ENCODE measurements at regions not wholly inside any gene's neighbourhood (a gene's known extent, or its start where the extent isn't known, plus 50 kb on each side); places are given as distances from the start of the nearest gene placed in this dataset.

DNA sequence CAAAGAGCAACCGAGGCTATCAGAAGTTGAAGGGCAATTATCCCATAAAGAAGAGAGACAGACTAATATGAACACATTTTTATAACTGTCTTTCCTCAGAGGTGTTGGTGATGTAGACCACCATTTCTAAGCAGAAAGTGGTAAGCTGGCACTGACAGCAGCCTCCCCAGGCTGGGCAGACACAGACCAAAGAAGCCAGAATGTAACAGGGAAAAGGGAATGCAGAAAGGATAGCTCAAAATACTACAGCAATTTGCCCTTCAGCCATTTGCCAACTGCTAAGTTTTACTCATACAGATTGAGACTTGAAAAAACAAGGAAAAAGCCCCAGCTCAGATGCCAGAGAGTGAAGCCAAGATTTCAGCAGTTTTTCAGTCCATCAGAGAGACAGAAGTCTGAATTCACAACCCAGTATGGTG is 73.5 kb upstream of the ABI3BP start:
- TF ChIP-seq, protein P1, sequence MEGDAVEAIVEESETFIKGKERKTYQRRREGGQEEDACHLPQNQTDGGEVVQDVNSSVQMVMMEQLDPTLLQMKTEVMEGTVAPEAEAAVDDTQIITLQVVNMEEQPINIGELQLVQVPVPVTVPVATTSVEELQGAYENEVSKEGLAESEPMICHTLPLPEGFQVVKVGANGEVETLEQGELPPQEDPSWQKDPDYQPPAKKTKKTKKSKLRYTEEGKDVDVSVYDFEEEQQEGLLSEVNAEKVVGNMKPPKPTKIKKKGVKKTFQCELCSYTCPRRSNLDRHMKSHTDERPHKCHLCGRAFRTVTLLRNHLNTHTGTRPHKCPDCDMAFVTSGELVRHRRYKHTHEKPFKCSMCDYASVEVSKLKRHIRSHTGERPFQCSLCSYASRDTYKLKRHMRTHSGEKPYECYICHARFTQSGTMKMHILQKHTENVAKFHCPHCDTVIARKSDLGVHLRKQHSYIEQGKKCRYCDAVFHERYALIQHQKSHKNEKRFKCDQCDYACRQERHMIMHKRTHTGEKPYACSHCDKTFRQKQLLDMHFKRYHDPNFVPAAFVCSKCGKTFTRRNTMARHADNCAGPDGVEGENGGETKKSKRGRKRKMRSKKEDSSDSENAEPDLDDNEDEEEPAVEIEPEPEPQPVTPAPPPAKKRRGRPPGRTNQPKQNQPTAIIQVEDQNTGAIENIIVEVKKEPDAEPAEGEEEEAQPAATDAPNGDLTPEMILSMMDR (IDR thresholded peaks at IDR 0.05; ENCODE audit: low read depth, low read length, missing control alignments), result no peak
- H3K4me3 ChIP-seq (ENCODE audit: low read depth, low read length), result no peak overlapping the region
- no peak for DNase-seq (ENCODE audit: low read depth)

DNA sequence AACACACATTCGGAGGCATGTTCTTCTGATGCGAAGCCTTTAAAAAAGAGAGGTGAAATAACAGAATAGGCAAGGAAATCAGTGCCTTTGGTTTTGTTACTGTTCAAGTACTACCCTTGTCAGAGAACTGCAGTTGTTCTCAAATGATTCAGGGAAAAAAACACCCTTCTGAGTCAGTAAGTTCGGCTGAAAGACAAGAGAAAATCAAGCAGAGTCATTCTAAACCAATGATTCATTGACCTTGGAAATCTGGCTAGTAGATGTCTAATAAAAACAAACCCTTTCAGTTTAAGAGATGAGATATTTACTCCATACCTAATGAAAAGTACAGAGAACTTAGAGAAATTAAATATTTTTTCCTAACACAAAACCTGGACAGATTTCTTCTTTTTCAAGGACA is 72.7 kb upstream of the ABI3BP start:
- no peak overlapping the region for H3K4me3 ChIP-seq (ENCODE audit: low read depth, low read length)
- TF ChIP-seq, protein P1 (IDR thresholded peaks at IDR 0.05; ENCODE audit: low read depth, low read length, missing control alignments), result no peak
- no peak for DNase-seq (ENCODE audit: low read depth)

DNA sequence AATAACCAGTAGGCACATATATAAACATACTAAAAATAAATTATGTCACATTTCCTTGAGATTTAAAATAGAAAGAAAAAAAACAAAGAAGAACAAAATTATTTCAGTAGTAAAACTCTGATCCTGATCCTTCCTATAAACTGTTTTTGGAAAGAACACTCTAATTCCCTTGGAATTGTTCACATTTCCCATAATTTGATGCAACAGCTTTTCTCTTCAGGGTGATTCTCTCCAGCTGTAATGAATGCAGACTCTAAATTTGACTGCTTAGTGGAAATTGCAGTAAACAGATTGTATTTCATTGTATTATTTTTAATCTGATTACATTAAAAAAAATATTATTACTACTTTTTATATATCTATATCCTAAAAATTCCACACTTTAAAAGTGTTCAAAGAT is 70.2 kb upstream of the ABI3BP start:
- no peak for DNase-seq (ENCODE audit: low read depth)
- H3K4me3 ChIP-seq (ENCODE audit: low read depth, low read length), result no peak overlapping the region
- TF ChIP-seq, protein P1 (IDR thresholded peaks at IDR 0.05; ENCODE audit: low read depth, low read length, missing control alignments), result no peak

DNA sequence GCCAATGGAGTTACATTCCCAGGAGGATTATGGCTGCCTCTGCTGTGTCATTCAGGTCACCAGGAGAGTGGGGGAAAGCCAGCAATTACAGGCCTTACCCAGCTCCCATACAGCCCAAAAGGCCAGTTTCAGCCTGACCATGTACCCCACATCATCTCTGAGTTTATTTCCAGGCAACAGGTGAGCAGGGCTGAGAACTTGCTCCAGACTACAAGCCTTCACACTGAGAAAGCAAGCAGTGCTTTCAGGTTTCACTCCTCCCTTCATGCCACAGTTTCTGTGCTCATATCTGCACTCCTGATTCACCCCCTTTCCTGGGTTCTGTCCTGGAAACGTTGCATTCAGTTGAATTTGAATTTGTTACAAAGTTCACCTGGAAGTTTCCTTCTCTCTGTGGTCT is 68.1 kb upstream of the ABI3BP start:
- TF ChIP-seq, protein P1 (IDR thresholded peaks at IDR 0.05; ENCODE audit: low read depth, low read length, missing control alignments), result no peak
- DNase-seq (ENCODE audit: low read depth), result no peak
- no peak overlapping the region for H3K4me3 ChIP-seq (ENCODE audit: low read depth, low read length)

DNA sequence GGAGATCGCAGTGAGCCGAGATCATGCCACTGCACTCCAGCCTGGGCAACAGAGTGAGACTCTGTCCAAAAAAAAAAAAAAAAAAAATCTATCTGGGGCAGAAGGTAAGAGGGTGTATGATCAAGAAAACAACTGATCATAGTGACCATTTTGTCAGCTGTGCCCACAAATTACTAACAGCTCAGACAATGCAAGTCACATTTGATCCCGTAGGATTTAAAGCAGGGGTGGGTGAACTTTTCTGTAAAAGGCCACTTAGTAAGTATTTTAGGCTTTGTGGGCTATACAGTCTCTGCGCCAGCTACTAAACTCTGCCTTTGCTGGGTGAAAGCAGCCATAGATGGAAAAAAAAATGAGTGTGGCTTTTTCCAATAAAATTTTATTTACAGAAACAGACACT is 57.6 kb upstream of the ABI3BP start:
- H3K4me3 ChIP-seq (ENCODE audit: low read depth, low read length), result no peak overlapping the region
- no peak for DNase-seq (ENCODE audit: low read depth)
- TF ChIP-seq, protein P1 (IDR thresholded peaks at IDR 0.05; ENCODE audit: low read depth, low read length, missing control alignments), result no peak

DNA sequence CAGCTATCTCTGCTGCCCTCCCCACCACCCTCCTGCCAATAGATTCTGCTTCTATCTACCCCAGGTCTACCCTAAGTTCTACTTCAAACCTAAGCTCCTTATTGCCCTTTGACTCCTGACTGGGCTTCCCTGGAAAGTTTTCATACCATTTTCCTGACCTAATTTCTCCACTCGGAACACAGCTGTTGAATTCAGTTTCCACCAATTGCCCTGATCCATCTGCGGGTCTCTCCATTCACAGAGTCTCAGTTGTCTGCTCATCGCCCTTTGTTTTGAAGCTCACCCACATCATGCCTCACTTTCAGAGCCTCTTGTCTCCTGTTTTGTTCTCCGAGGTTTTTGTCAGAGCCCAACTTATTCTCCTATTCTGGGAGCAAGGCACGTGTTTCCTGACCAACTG is 56.8 kb upstream of the ABI3BP start:
- TF ChIP-seq, protein P1 (IDR thresholded peaks at IDR 0.05; ENCODE audit: low read depth, low read length, missing control alignments), result no peak
- no peak for DNase-seq (ENCODE audit: low read depth)
- no peak overlapping the region for H3K4me3 ChIP-seq (ENCODE audit: low read depth, low read length)

DNA sequence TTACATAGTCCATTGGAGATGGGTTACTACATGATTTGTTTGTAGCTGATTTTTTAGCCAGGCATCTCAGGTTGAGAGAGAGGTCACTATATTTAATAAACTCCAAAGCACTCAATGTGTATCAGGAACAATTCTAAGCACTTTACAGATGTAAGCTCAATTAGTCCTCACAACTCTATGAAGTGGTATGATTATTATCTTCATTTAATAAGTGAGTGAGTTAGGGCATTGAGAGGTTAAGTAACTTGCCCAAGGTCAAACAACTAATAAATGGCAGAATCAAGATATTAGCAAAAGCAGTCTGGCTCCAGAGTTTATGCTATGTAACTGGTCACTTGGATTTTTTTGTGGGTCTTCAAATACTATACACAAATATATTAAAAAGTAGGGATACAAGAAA is 56.3 kb upstream of the ABI3BP start:
- no peak overlapping the region for H3K4me3 ChIP-seq (ENCODE audit: low read depth, low read length)
- TF ChIP-seq, protein P1 (IDR thresholded peaks at IDR 0.05; ENCODE audit: low read depth, low read length, missing control alignments), result no peak
- DNase-seq (ENCODE audit: low read depth), result no peak
